ENCODE measurements at regions not wholly inside any gene's neighbourhood (a gene's known extent, or its start where the extent isn't known, plus 50 kb on each side); places are given as distances from the start of the nearest gene placed in this dataset.
"Not testable (repeated sequence)": the region's sequence is repeated elsewhere in the genome, so short reads cannot be mapped to it uniquely, and the experiment has no call there.

DNA sequence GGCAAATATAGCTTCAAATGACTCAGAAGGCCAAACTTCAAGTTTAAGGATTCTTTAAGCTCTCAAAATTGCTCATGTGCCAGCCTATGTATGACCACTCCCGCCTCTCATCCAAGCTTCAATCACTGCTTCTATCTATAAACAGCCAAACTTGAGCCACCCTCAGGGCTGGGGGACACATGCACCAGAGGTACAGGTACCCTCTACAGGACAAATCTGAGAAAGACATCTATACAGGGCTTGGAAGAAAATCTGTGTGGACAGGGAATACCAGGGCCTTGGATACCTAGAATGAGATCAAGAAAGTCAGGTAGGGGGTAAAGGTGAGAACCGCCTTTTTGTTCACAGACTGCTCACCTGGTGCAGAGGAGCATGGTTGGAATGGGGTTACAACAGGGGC is 217.9 kb downstream of the ATPSCKMT start:
- intact Hi-C loops (cut with micrococcal nuclease): no loop called here
- no peak for ATAC-seq
- DNase-seq: no peak

- no peak for DNase-seq
- intact Hi-C loops (cut with micrococcal nuclease): no loop called here
- no peak for ATAC-seq
These were observed 219.4 kb downstream of the ATPSCKMT start for GRCh38 chr5:10030219-10030831.

GRCh38 chr5:10023494-10023893 is 226.2 kb downstream of the ATPSCKMT start:
- intact Hi-C loops (cut with micrococcal nuclease): no loop called here
- DNase-seq (no peak), ATAC-seq (no peak)

DNA sequence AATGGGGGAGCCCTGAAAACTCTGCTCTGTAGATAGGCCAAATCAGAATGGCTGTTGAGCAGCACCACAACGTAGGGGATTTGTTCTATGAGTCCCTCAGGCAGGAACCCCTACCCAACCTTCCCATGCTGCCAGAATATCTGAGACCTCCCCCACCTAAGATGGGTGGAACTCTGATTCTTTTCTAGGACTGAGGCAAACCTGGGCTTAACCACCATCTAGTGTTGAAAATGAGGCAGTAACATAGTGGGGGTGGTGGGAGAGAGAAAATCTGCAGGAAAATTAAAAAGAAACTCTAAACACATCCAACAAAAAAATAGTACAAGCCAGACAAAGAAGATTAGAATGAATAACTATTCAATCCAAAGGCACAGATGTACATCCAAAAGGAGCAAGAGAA is 228.4 kb downstream of the ATPSCKMT start:
- intact Hi-C loops (cut with micrococcal nuclease): no loop called here
- no peak for ATAC-seq
- no peak for DNase-seq

DNA sequence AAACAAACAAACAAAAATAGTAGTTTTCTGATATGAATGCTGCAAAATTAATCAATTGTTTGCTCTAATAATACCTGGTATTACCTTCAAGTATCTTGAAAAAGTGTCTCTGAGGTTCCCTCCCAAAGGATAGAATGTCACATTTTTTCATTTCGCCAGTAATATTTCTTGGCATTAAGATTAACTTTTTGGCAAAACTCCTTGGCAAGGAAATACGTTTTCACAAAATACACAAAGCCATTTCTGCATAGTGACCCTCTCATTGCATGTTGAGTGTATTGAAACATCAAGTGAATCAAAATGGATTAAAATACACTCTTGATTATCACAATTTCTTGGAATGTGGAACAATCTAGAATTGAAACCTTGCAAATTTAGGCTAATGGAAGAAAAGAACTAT is 230.5 kb downstream of the ATPSCKMT start:
- ATAC-seq: no peak
- DNase-seq: no peak
- intact Hi-C loops (cut with micrococcal nuclease): no loop called here

DNA sequence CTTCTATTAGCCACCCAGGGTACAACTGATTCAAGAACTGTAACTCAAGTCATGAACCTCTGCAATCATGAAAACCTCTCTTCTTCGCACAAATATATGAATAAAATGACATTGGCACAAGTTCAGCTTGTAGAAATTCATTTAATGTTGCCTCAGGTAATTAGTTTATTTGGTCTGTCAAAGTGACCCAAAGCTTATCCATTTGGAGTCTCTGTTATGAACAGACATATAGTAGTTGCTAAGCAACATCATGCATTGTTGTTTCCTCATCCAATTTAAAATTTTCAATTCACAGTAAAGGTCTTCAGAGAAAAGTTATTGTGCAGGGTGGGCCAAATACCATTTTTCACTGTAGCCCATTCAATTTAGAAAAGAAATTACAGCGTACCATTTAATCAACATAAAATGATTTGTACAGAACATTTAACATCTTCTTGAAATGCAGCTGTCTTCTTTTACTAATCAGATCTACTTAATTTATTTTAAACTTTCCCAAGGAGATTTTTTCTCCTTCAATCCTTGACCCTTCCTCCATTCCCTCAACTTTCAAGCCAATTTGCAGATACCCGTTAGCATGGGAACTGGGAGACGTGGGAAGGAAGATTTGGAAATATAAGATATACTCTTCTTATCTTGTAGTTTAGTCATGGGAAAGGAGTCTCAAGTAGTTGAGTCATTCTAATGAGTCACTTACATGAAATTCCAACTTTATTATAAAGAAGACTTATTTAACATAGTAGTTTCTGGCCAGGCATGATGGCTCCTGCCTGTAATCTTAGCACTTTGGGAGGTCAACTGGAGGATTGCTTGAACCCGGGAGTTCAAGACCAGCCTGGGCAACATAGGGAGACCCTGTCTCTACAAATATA is 231.3 kb downstream of the ATPSCKMT start:
- intact Hi-C loops (cut with micrococcal nuclease): no loop called here
- ATAC-seq (no peak), DNase-seq (no peak)

DNA sequence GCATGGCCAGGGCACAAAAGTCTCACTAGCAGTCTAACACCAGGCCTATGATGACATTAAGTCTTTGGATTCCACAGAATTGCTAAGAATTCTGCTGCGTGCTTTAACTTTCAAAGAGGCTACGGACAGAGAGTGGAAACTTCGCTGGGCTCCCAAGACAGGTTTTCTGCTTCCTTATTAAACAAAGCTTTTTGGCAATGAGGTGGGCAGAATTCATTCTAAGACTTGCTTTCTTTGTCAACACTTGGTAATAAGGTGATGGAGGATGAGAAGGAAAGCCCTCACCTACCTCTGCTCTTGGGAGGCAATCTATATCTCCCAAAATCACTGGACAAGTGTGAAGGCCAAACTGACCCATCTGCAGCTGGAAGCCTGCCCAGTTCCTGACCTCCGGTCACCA is 231.9 kb downstream of the ATPSCKMT start:
- ATAC-seq (no peak), DNase-seq (no peak)
- intact Hi-C loops (cut with micrococcal nuclease): no loop called here

DNA sequence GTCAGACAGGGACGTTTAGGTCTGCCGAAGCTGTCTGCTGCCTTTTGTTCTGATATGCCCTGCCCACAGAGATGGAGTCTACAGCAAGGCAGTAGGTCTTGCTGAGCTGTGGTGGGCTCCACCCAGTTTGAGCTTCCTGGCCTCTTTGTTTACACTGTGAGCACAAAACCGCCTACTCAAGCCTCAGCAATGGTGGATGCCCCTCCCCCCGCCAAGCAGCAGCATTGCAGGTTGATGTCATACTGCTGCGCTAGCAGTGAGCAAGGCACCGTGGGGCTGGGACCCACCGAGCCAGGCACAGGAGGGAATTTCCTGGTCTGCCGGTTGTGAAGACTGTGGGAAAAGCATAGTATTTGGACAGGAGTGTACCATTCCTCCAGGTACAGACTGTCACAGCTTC is 233.1 kb downstream of the ATPSCKMT start:
- ATAC-seq; DNase-seq; intact Hi-C loops (cut with micrococcal nuclease): not testable (repeated sequence)

DNA sequence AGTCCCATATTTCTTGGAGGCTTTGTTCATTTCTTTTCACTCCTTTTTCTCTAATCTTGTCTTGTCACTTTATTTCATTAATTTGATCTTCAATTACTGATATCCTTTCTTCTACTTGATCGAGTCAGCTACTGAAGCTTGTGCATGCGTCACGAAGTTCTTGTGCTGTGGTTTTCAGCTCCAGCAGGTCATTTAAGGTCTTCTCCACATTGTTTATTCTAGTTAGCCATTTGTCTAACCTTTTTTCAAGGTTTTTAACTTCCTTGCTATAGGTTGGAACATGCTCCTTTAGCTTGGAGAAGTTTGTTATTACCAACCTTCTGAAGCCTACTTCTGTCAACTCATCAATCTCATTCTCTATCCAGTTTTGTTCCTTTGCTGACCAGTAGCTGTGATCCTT is 234.0 kb downstream of the ATPSCKMT start:
- ATAC-seq; intact Hi-C loops (cut with micrococcal nuclease); DNase-seq: not testable (repeated sequence)

- DNase-seq (no peak), ATAC-seq (no peak)
- intact Hi-C loops (cut with micrococcal nuclease): no loop called here
These were observed 239.9 kb downstream of the ATPSCKMT start for GRCh38 chr5:10009802-10010201.

DNA sequence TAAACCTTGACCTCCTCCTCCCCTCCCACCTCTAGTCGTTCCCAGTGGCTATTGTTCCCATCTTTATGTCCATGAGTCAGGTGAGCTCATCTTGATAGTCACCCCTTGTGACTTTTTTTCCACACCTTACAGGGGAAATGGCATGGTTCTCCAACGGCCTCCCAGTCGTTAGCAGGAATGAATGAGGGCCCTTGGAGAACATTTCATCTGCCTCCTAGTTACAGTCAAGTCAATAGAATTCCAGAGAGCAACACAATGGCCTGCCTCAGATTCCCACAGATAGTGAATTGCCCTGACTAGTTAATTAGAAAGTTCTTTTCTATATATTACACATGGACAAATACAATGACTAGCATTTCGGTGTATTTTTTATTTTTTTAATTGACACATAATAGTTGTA is 262.6 kb downstream of the ATPSCKMT start:
- no peak for DNase-seq
- intact Hi-C loops (cut with micrococcal nuclease): no loop called here
- no peak for ATAC-seq

DNA sequence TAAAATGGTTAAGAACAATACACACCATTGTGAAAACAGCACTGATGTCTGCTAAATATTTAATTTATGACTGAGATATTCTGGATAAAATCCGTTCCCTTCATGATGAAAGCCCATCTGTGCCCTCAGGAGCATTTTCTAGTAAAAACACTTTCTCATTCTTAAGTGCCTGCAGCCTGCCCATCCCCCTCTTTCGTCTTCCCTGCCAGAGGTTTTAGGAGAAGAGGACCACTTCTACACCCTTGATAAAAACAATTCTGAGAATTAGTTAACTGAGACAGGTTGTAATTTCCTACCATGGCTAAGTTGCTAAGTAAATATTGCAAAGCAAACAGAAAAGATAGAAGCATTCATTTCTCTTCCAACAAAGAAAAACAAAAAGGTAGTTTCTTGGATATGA is 272.6 kb downstream of the ATPSCKMT start:
- intact Hi-C loops (cut with micrococcal nuclease): no loop called here
- DNase-seq (no peak), ATAC-seq (no peak)

DNA sequence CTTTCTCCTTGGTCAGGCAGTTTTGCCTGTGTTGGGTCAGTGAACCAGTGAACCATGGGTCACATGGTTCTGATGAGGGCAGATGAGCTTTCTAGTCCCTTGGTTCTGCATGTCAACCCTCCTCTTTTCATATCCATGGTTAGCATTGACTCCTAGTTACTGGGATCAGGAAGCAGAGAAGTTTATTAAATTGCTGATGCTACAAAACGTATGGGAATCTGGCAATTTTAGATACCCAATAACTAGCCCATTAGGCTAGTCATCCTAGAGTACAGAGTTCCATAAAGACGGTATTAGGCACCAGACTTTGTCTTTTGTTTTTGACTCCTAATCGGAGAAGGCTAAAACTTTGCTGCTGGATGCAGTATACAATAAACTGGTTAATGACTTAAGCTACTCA is 273.1 kb downstream of the ATPSCKMT start:
- DNase-seq (no peak), ATAC-seq (no peak)
- intact Hi-C loops (cut with micrococcal nuclease): no loop called here

DNA sequence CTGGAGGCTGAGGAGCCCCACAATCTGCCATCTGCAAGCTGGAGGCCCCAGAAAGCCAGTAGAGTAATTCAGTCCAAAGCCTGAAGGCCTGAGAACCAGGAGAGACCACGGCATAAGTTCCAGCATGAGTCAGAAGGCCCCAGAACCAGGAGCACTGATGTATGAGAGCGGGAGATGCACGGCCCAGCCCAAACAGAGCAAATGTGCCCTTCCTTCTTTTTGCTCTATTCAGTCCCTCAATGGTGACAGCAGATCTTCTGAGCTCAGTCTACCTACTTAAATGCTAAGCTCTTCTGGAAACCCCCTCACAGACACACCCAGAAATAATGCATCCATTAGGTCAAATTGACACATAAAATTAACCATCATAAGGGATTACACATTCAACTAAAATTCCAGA is 277.6 kb downstream of the ATPSCKMT start:
- intact Hi-C loops (cut with micrococcal nuclease): no loop called here
- no peak for DNase-seq
- no peak for ATAC-seq

DNA sequence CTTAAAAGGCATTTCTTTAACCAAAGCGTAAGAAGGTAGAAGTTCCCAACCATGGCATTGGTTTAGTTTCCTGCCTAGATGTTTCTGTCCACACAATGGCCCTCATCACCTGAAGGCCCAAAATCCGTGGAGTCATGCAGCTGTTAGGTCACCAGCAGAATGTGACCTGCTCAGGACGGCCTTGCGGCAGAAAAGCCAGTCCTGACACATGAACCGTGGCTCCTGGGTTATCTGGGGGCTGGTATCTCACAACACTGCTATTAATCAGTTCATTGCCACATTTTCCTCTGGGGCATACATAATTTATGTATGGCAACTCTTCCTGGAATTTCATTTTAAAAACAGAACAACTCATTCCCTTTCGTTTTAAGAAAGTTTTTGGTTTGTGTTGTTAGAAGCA is 278.4 kb downstream of the ATPSCKMT start:
- intact Hi-C loops (cut with micrococcal nuclease): no loop called here
- DNase-seq (no peak), ATAC-seq (no peak)

DNA sequence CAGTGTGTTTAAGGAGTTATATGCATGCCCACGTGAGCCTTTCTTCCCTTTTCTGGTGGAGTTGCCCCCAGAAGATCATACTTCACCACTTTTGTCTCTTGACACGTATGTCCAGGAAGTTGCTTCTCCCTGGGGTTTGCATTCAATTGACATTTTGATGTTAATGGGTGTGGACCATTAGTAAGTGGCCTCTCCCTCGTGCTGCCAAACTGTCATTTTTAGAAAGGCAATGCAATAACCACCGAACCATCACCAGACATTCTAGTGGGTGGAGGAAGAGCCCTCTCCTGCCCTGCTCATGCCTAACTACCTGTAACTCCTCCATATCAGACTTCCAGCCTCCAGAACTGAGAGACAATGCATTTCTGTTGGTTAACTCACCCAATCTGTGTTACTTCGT is 290.8 kb downstream of the ATPSCKMT start:
- ATAC-seq: no peak
- intact Hi-C loops (cut with micrococcal nuclease): no loop called here

GRCh38 chr5:9957214-9957613 is 292.5 kb downstream of the ATPSCKMT start:
- no peak for DNase-seq
- no peak for ATAC-seq
- intact Hi-C loops (cut with micrococcal nuclease): no loop called here

More for the DNA sequence above, 290.8 kb downstream of the ATPSCKMT start:
- DNase-seq: no peak

DNA sequence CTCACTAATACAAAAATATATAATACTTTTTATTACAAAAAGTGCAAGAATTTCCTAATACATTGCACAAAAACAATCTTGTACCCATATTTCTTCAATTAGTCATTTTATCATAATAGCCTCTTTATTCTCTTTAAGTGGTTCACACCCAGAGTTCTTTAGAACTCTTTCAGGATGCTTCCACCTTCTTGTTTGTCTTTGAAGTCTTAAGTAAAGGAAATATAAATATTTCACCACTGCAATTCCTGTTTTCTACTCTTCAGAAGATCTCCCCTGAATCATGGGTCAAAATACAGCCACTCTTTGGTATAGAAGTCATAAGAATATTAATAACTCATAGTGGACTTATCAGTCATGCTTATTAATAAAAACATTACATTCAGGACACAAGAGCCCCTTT is 293.0 kb downstream of the ATPSCKMT start:
- ATAC-seq (no peak), DNase-seq (no peak)
- intact Hi-C loops (cut with micrococcal nuclease): no loop called here

- ATAC-seq: no peak
- intact Hi-C loops (cut with micrococcal nuclease): no loop called here
- DNase-seq: no peak
These were observed 294.1 kb downstream of the ATPSCKMT start for GRCh38 chr5:9955586-9955985.

GRCh38 chr5:9954869-9955268 is 294.8 kb downstream of the ATPSCKMT start:
- no peak for DNase-seq
- intact Hi-C loops (cut with micrococcal nuclease): no loop called here
- ATAC-seq: no peak

- DNase-seq: no peak
- intact Hi-C loops (cut with micrococcal nuclease): no loop called here
These were observed 296.0 kb downstream of the ATPSCKMT start for GRCh38 chr5:9953691-9954090.

More at GRCh38 chr5:9953691-9954090, 296.0 kb downstream of the ATPSCKMT start:
- ATAC-seq: no peak
